ENCODE measurements at regions not wholly inside any gene's neighbourhood (a gene's known extent, or its start where the extent isn't known, plus 50 kb on each side); places are given as distances from the start of the nearest gene placed in this dataset.

DNA sequence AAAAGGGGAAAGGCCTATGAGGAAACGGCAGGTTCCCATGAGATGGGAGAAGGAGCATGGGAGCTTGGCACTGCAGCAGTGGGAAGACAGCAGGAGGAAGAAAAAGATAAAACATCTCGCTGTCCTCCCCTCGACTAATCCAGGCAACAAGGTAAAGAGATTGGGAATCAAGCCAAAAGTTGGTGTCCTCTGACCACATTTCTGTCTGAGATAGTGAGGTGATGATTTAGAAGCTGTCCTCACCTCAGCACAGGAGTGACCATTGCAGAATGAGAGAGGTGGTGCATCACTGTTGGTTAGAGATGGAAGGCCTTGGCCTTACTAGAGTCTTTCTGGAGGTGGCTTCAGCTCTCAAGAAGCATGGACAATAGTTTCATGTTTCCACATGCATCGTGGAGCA lies 226.6 kb upstream of the CCDC54 start:
- no peak for TF ChIP-seq CTCF (IDR thresholded peaks at IDR 0.05)
- no peak for TF ChIP-seq POLR2A (IDR thresholded peaks at IDR 0.05)

Data from body of pancreas (tissue), 4 donors.